OCI-LY7 (cell line): ENCODE measurements at regions not wholly inside any gene's neighbourhood (a gene's known extent, or its start where the extent isn't known, plus 50 kb on each side); places are given as distances from the start of the nearest gene placed in this dataset.
A peak's percentile ranks its signal among the peaks of the same experiment; 100 is the strongest.

Experiments used
- BruUV-seq: library from RNA; stranded (reverse); fragments of 400-500 nt; replicated peaks from 2 replicates; lab custom pipeline; 2021; lab: Mats Ljungman, UMichigan
- CTCF ChIA-PET: fragments of 300-600 bp; sonication (Branson Sonifier 250); formaldehyde crosslinking; loops from one replicate; lab custom pipeline; 2022; ENCODE audit warnings: antibody characterized with exemption; ENCODE audit not compliant: unreplicated experiment; lab: Charles Lee
- POLR2A ChIA-PET: fragments of 300-600 bp; sonication (Branson Sonifier 250); formaldehyde crosslinking; loops from one replicate; lab custom pipeline; 2022; ENCODE audit warnings: antibody characterized with exemption; lab: Charles Lee
- DNase-seq: peaks from one replicate; pipeline ENCODE4 v3.0.0-alpha.2; 2015; ENCODE audit warnings: low spot score
- H2AFZ ChIP-seq: fragments of 200-600 bp; sonication (generic), shearing (Covaris generic); 2 replicates; pipeline ENCODE4 v1.6.1; 2014; ENCODE audit warnings: mild to moderate bottlenecking, antibody characterized with exemption, low read length, moderate library complexity
- H3K27ac ChIP-seq: fragments of 200-600 bp; sonication (generic); 2 replicates; pipeline ENCODE4 v1.5.1; 2014; ENCODE audit warnings: mixed run types, low read depth, mild to moderate bottlenecking, moderate library complexity, low read length, inconsistent platforms; ENCODE audit not compliant: poor library complexity, severe bottlenecking
- H3K36me3 ChIP-seq: fragments of 200-600 bp; sonication (generic); 2 replicates; pipeline ENCODE4 v1.6.1; 2014; ENCODE audit warnings: mild to moderate bottlenecking, antibody characterized with exemption, low read length, moderate library complexity, mixed read lengths; ENCODE audit not compliant: insufficient read depth
- H3K4me1 ChIP-seq: fragments of 200-600 bp; sonication (generic); 2 replicates; pipeline ENCODE4 v1.5.1; 2014; ENCODE audit warnings: mild to moderate bottlenecking, low read length; ENCODE audit not compliant: insufficient read depth, poor library complexity, severe bottlenecking
- H3K4me2 ChIP-seq: fragments of 200-600 bp; sonication (generic); 2 replicates; pipeline ENCODE4 v1.6.1; 2014; ENCODE audit warnings: mild to moderate bottlenecking, low read length
- H3K4me3 ChIP-seq: fragments of 200-600 bp; sonication (generic); 2 replicates; pipeline ENCODE4 v1.5.1; 2014; ENCODE audit warnings: mild to moderate bottlenecking, low read depth, low read length; ENCODE audit not compliant: poor library complexity, severe bottlenecking
- H3K79me2 ChIP-seq: fragments of 200-600 bp; sonication (generic); 2 replicates; pipeline ENCODE4 v1.6.1; 2016; ENCODE audit warnings: low read depth, mild to moderate bottlenecking, low read length, moderate library complexity, mixed read lengths; ENCODE audit not compliant: insufficient read depth
- H3K9me2 ChIP-seq: fragments of 200-600 bp; sonication (generic); 2 replicates; pipeline ENCODE4 v1.6.1; 2016; ENCODE audit warnings: mild to moderate bottlenecking, low read length, mixed read lengths; ENCODE audit not compliant: insufficient read depth
- H3K9me3 ChIP-seq: fragments of 200-600 bp; sonication (generic); 2 replicates; pipeline ENCODE4 v1.6.1; 2014; ENCODE audit warnings: mild to moderate bottlenecking, mixed run types, low read length, mixed read lengths
- H4K20me1 ChIP-seq: fragments of 200-600 bp; sonication (generic); 2 replicates; pipeline ENCODE4 v1.6.1; 2014; ENCODE audit warnings: mild to moderate bottlenecking, antibody characterized with exemption, low read length, moderate library complexity, mixed read lengths; ENCODE audit not compliant: insufficient read depth
- EZH2phosphoT487 ChIP-seq: fragments of 200-600 bp; sonication (generic); IDR thresholded peaks from 2 replicates; pipeline ENCODE4 v1.6.1; 2018; ENCODE audit warnings: low read depth, borderline replicate concordance, mild to moderate bottlenecking, mixed run types, antibody characterized with exemption, low read length, moderate library complexity, mixed read lengths
- intact Hi-C: fragments of 100-400 bp; cut with micrococcal nuclease; formaldehyde crosslinking; loops from one replicate; pipeline ENCODE4 v1.10.0; 2022; ENCODE audit not compliant: unreplicated experiment
- TF ChIP-seq, protein P1 (sequence below): fragments of 200-600 bp; sonication (generic); conservative IDR thresholded peaks from 2 replicates; pipeline ENCODE4 v1.5.1; 2014; ENCODE audit warnings: mild to moderate bottlenecking, antibody characterized with exemption, low read length, moderate library complexity, mixed read lengths

DNA sequence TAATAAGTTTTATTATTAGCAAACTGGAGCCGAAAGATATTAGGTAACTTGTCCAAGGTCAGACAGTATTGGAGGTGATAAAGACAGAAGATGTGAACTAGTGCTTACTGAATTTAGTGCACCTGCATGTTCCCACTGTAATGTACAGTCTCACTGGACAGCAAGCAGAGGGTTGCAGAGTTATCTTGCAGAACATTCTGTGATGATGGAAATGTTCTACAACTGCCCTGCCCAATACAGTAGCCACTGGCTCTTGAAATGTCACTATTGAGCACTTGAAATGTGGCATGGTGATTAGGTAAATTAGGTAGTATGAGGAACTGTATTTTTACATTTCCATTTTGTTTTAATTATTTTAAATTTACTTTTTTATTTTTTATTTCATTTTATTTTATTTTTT is 356.6 kb downstream of the EPHA4 start:
- H3K4me1 ChIP-seq = no peaks in the 10 kb centered on the region
- CTCF ChIA-PET = no interaction called here
- no peaks in the 10 kb centered on the region for H3K36me3 ChIP-seq
- DNase-seq = no peak
- peaks cover 5% of the 10 kb centered on the region; the same call in 1 of the 2 replicates for H3K9me3 ChIP-seq
- no peak overlapping the region for H3K4me3 ChIP-seq
- TF ChIP-seq, protein P1, sequence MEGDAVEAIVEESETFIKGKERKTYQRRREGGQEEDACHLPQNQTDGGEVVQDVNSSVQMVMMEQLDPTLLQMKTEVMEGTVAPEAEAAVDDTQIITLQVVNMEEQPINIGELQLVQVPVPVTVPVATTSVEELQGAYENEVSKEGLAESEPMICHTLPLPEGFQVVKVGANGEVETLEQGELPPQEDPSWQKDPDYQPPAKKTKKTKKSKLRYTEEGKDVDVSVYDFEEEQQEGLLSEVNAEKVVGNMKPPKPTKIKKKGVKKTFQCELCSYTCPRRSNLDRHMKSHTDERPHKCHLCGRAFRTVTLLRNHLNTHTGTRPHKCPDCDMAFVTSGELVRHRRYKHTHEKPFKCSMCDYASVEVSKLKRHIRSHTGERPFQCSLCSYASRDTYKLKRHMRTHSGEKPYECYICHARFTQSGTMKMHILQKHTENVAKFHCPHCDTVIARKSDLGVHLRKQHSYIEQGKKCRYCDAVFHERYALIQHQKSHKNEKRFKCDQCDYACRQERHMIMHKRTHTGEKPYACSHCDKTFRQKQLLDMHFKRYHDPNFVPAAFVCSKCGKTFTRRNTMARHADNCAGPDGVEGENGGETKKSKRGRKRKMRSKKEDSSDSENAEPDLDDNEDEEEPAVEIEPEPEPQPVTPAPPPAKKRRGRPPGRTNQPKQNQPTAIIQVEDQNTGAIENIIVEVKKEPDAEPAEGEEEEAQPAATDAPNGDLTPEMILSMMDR = no peak
- TF ChIP-seq EZH2phosphoT487 = no peak
- POLR2A ChIA-PET = no interaction called here
- H2AFZ ChIP-seq = no peak overlapping the region
- H3K79me2 ChIP-seq = no peaks in the 10 kb centered on the region
- intact Hi-C loops = no loop called here
- H4K20me1 ChIP-seq = no peaks in the 10 kb centered on the region
- no peak overlapping the region for H3K4me2 ChIP-seq
- no TSS peak for BruUV-seq
- H3K27ac ChIP-seq = no peak overlapping the region
- H3K9me2 ChIP-seq = no peaks in the 10 kb centered on the region

GRCh38 chr2:221216636-221217035 is 355.5 kb downstream of the EPHA4 start:
- BruUV-seq = no TSS peak
- Histone ChIP-seq H3K4me1 (no peaks in the 10 kb centered on the region), H4K20me1 (no peaks in the 10 kb centered on the region), H3K79me2 (no peaks in the 10 kb centered on the region), H3K36me3 (no peaks in the 10 kb centered on the region), H3K9me2 (no peaks in the 10 kb centered on the region), H3K9me3 (peaks cover 5% of the 10 kb centered on the region; the same call in 1 of the 2 replicates), H3K4me3 (no peak overlapping the region), H3K4me2 (no peak overlapping the region), H2AFZ (peak overlapping the region; percentile 4; the same call in 1 of the 2 replicates), H3K27ac (no peak overlapping the region)
- no peak for TF ChIP-seq EZH2phosphoT487
- TF ChIP-seq, protein P1 = no peak
- ChIA-PET POLR2A (no interaction called here), CTCF (no interaction called here)
- DNase-seq = no peak
- intact Hi-C loops = no loop called here

DNA sequence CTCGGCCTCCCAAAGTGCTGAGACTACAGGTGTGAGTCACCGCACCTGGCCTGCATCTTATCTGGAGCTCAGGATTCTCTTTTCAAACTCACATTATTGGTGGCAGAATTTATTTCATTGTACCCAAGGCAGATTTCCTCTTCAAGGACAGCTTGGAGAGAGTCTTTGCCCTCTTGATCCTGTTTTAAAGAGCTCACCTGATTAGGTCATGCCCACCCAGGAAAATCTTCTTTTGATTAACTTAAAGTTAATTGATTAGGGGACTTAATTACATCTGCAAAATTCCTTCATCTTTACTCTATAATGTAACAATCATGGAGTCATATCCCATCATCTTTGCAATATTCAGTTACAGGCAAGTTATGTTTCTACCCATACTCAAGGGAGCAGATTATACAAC is 346.4 kb downstream of the EPHA4 start:
- H3K9me3 ChIP-seq = no peaks in the 10 kb centered on the region
- no peaks in the 10 kb centered on the region for H3K9me2 ChIP-seq
- intact Hi-C loops = no loop called here
- H3K4me2 ChIP-seq = no peak overlapping the region
- H3K79me2 ChIP-seq = no peaks in the 10 kb centered on the region
- H3K4me3 ChIP-seq = no peak overlapping the region
- H3K4me1 ChIP-seq = no peaks in the 10 kb centered on the region
- BruUV-seq = no TSS peak
- no peaks in the 10 kb centered on the region for H4K20me1 ChIP-seq
- TF ChIP-seq EZH2phosphoT487 = no peak
- TF ChIP-seq, protein P1 = no peak
- H2AFZ ChIP-seq = no peak overlapping the region
- CTCF ChIA-PET = no interaction called here
- no peak overlapping the region for H3K27ac ChIP-seq
- POLR2A ChIA-PET = interaction anchor here (0.6 kb wide), 2 partner anchors 16 to 66 kb away, joined by 3 read pairs; no protein-coding TSS in a partner anchor
- no peak for DNase-seq
- no peaks in the 10 kb centered on the region for H3K36me3 ChIP-seq
